ENCODE measurements at regions not wholly inside any gene's neighbourhood (a gene's known extent, or its start where the extent isn't known, plus 50 kb on each side); places are given as distances from the start of the nearest gene placed in this dataset.

DNA sequence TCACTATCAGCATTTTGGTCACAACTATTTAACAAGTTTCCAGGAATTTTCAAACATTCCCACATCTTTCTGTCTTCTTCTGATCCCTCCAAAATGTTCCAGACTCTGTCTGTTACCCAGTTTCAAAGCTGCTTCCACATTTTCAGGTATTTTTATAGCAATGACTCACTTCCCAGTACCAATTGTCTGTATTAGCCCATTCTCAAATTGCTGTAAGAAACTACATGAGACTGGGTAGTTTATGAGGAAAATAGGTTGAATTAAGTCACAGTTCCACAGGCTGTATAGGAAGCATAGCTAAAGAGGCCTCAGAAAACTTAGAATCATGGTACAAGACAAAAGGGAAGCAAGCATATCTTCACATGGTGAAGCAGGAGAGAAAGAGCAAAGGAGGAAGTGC, 475.0 kb upstream of the PCDH7 start:
- TF ChIP-seq CTCF (conservative IDR thresholded peaks at IDR 0.05) (no peak), ZFX (IDR thresholded peaks at IDR 0.05) (no peak)
- no peak overlapping the region for H3K27ac ChIP-seq

- no peak overlapping the region for H3K27ac ChIP-seq
- TF ChIP-seq ZFX (IDR thresholded peaks at IDR 0.05) (no peak), CTCF (conservative IDR thresholded peaks at IDR 0.05) (peak; percentile 7; the same call in 1 of the 2 replicates)
These were observed 463.9 kb upstream of the PCDH7 start for GRCh38 chr4:30256116-30256832.

GRCh38 chr4:30258949-30259348, 461.2 kb upstream of the PCDH7 start:
- TF ChIP-seq ZFX (IDR thresholded peaks at IDR 0.05), result no peak
- no peak overlapping the region for H3K27ac ChIP-seq

- H3K27ac ChIP-seq, result no peak overlapping the region
- TF ChIP-seq CTCF (conservative IDR thresholded peaks at IDR 0.05), result no peak
- TF ChIP-seq ZFX (IDR thresholded peaks at IDR 0.05), result no peak
These were observed 457.8 kb upstream of the PCDH7 start for GRCh38 chr4:30262379-30262778.

DNA sequence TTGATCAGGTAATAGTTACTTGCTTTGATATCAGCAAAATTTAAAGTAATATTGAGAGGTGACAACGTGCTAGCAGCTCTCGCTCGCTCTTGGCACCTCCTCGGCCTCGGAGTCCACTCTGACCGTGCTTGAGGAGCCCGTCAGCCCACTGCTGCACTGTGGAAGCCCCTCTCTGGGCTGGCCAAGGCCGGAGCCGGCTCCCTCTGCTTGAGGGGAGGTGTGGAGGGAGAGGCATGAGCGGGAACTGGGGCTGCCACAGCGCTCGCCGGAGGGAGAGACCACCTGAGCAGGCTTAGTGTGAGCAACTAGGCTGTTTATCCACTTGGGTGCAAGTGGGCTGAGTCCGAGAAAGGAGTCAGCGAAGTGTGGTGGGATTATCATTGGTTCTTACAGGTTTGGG, 455.7 kb upstream of the PCDH7 start:
- H3K27ac ChIP-seq, result no peak overlapping the region
- TF ChIP-seq CTCF (conservative IDR thresholded peaks at IDR 0.05) (no peak), ZFX (IDR thresholded peaks at IDR 0.05) (no peak)

GRCh38 chr4:30265716-30266115, 454.5 kb upstream of the PCDH7 start:
- TF ChIP-seq ZFX (IDR thresholded peaks at IDR 0.05) (no peak), CTCF (conservative IDR thresholded peaks at IDR 0.05) (no peak)
- no peak overlapping the region for H3K27ac ChIP-seq

GRCh38 chr4:30268370-30268769, 451.8 kb upstream of the PCDH7 start:
- TF ChIP-seq ZFX (IDR thresholded peaks at IDR 0.05), result no peak
- no peak overlapping the region for H3K27ac ChIP-seq

- H3K27ac ChIP-seq, result no peak overlapping the region
- TF ChIP-seq CTCF (conservative IDR thresholded peaks at IDR 0.05) (peak; percentile 70), ZFX (IDR thresholded peaks at IDR 0.05) (no peak)
These were observed 450.3 kb upstream of the PCDH7 start for GRCh38 chr4:30269850-30270249.

Measured in C4-2B (cell line).